Neural cell (in vitro differentiated cells): ENCODE measurements at regions not wholly inside any gene's neighbourhood (a gene's known extent, or its start where the extent isn't known, plus 50 kb on each side); places are given as distances from the start of the nearest gene placed in this dataset.

Experiments used
- H2AFZ ChIP-seq: fragments of 200-600, 300-800 bp; sonication (generic), shearing (Covaris generic); 2 replicates; pipeline ENCODE4 v1.6.0; 2014; ENCODE audit warnings: low read depth, mild to moderate bottlenecking, antibody characterized with exemption, low read length, moderate library complexity
- H3F3A ChIP-seq: fragments of 200-600 bp; shearing (Covaris generic); 2 replicates; pipeline ENCODE4 v1.6.1; 2016; ENCODE audit warnings: mild to moderate bottlenecking, moderate library complexity, mixed read lengths, antibody characterized with exemption, low read length; ENCODE audit not compliant: insufficient read depth, poor library complexity, severe bottlenecking
- H3K27ac ChIP-seq: fragments of 200-600, 300-800 bp; sonication (generic), shearing (Covaris generic); 2 replicates; pipeline ENCODE4 v1.5.1; 2014; ENCODE audit warnings: mild to moderate bottlenecking, low read length, moderate library complexity
- H3K27me3 ChIP-seq: fragments of 300-800, 200-600 bp; sonication (generic), shearing (Covaris generic); 2 replicates; pipeline ENCODE4 v1.6.0; 2014; ENCODE audit warnings: mild to moderate bottlenecking, low read depth, low read length, moderate library complexity; ENCODE audit not compliant: insufficient read depth
- H3K36me3 ChIP-seq: fragments of 300-800, 200-600 bp; sonication (generic), shearing (Covaris generic); 2 replicates; pipeline ENCODE4 v1.5.1; 2014; ENCODE audit warnings: mild to moderate bottlenecking, antibody characterized with exemption, low read length, moderate library complexity; ENCODE audit not compliant: insufficient read depth
- H3K4me2 ChIP-seq: fragments of 300-800, 200-600 bp; sonication (generic), shearing (Covaris generic); 2 replicates; pipeline ENCODE4 v1.6.0; 2014; ENCODE audit warnings: mild to moderate bottlenecking, low read length
- H3K4me3 ChIP-seq: fragments of 300-800, 200-600 bp; sonication (generic), shearing (Covaris generic); 2 replicates; pipeline ENCODE4 v1.5.1; 2014; ENCODE audit warnings: mild to moderate bottlenecking, low read length, moderate library complexity
- H3K79me2 ChIP-seq: fragments of 200-600 bp; shearing (Covaris generic); replicated peaks from 2 replicates; pipeline ENCODE4 v1.6.0; 2014; ENCODE audit warnings: mild to moderate bottlenecking, low read length, moderate library complexity; ENCODE audit not compliant: insufficient read depth
- H3K9ac ChIP-seq: fragments of 300-800, 200-600 bp; sonication (generic), shearing (Covaris generic); 2 replicates; pipeline ENCODE4 v1.6.1; 2016; ENCODE audit warnings: mild to moderate bottlenecking, low read length, mixed read lengths
- H3K9me2 ChIP-seq: fragments of 200-600 bp; shearing (Covaris generic); 2 replicates; pipeline ENCODE4 v1.6.1; 2016; ENCODE audit warnings: mild to moderate bottlenecking, low read length, mixed read lengths; ENCODE audit not compliant: insufficient read depth
- H3K9me3 ChIP-seq: fragments of 200-600, 300-800 bp; sonication (generic), shearing (Covaris generic); 2 replicates; pipeline ENCODE4 v1.6.1; 2016; ENCODE audit warnings: mild to moderate bottlenecking, mixed run types, low read length, moderate library complexity, mixed read lengths
- H4K20me1 ChIP-seq: fragments of 200-600 bp; shearing (Covaris generic); 2 replicates; pipeline ENCODE4 v1.6.1; 2016; ENCODE audit warnings: mild to moderate bottlenecking, mixed run types; ENCODE audit not compliant: insufficient read depth
- CTCF ChIP-seq: fragments of 450-650 bp; IDR thresholded peaks from 2 replicates; pipeline ENCODE4 v1.5.1; 2014; ENCODE audit warnings: antibody characterized with exemption, mild to moderate bottlenecking, moderate library complexity; ENCODE audit not compliant: poor library complexity, severe bottlenecking
- EP300 ChIP-seq: fragments of 450-650 bp; conservative IDR thresholded peaks from 2 replicates; pipeline ENCODE4 v1.6.1; 2014; ENCODE audit warnings: antibody characterized with exemption, mild to moderate bottlenecking, moderate library complexity; ENCODE audit not compliant: poor library complexity, severe bottlenecking
- EZH2 ChIP-seq: fragments of 200-600, 300-800 bp; shearing (Covaris generic), sonication (generic); IDR thresholded peaks from 2 replicates; pipeline ENCODE4 v1.6.1; 2014; ENCODE audit warnings: antibody characterized with exemption, low read length, borderline replicate concordance, mild to moderate bottlenecking; ENCODE audit not compliant: insufficient read depth, poor library complexity, severe bottlenecking
- MXI1 ChIP-seq: fragments of 450-650 bp; conservative IDR thresholded peaks from 2 replicates; pipeline ENCODE4 v1.6.1; 2014; ENCODE audit warnings: antibody characterized with exemption, mild to moderate bottlenecking; ENCODE audit not compliant: poor library complexity, severe bottlenecking
- POLR2AphosphoS5 ChIP-seq: IDR thresholded peaks from 2 replicates; pipeline ENCODE4 v1.6.1; 2012
- RAD21 ChIP-seq: fragments of 450-650 bp; conservative IDR thresholded peaks from 2 replicates; pipeline ENCODE4 v1.6.1; 2014; ENCODE audit warnings: antibody characterized with exemption, mild to moderate bottlenecking, moderate library complexity
- REST ChIP-seq: IDR thresholded peaks from 2 replicates; pipeline ENCODE4 v1.6.1; 2012; ENCODE audit warnings: borderline replicate concordance
- SMC3 ChIP-seq: fragments of 450-650 bp; conservative IDR thresholded peaks from 2 replicates; pipeline ENCODE4 v1.6.1; 2014; ENCODE audit warnings: antibody characterized with exemption, mild to moderate bottlenecking, moderate library complexity; ENCODE audit not compliant: poor library complexity
- TAF1 ChIP-seq: IDR thresholded peaks from 2 replicates; pipeline ENCODE4 v1.6.1; 2012; ENCODE audit warnings: low read depth

GRCh38 chr6:54695815-54696214 lies 150.8 kb upstream of the FAM83B start:
- TF ChIP-seq REST (no peak), SMC3 (no peak), EP300 (no peak), MXI1 (no peak), EZH2 (no peak), CTCF (no peak), RAD21 (no peak), POLR2AphosphoS5 (no peak), TAF1 (no peak)
- Histone ChIP-seq H3K9me3 (no peaks in the 10 kb centered on the region), H3K79me2 (no peaks in the 10 kb centered on the region), H4K20me1 (no peaks in the 10 kb centered on the region), H3K36me3 (no peaks in the 10 kb centered on the region), H3K4me2 (no peak overlapping the region), H3K9me2 (no peaks in the 10 kb centered on the region), H3K27me3 (no peaks in the 10 kb centered on the region), H3F3A (no peaks in the 10 kb centered on the region), H3K9ac (no peak overlapping the region), H2AFZ (no peak overlapping the region), H3K27ac (no peak overlapping the region), H3K4me3 (no peak overlapping the region)

- no peaks in the 10 kb centered on the region for H3F3A ChIP-seq
- H3K27ac ChIP-seq = no peak overlapping the region
- H3K9me2 ChIP-seq = no peaks in the 10 kb centered on the region
- H3K9me3 ChIP-seq = no peaks in the 10 kb centered on the region
- no peak overlapping the region for H3K9ac ChIP-seq
- no peak for TF ChIP-seq CTCF
- TF ChIP-seq EP300 = no peak
- no peak for TF ChIP-seq POLR2AphosphoS5
- no peaks in the 10 kb centered on the region for H3K36me3 ChIP-seq
- H3K79me2 ChIP-seq = no peaks in the 10 kb centered on the region
- no peak overlapping the region for H3K4me2 ChIP-seq
- H2AFZ ChIP-seq = no peak overlapping the region
- no peaks in the 10 kb centered on the region for H3K27me3 ChIP-seq
- no peaks in the 10 kb centered on the region for H4K20me1 ChIP-seq
- no peak overlapping the region for H3K4me3 ChIP-seq
Observed at GRCh38 chr6:54697424-54697823, 149.1 kb upstream of the FAM83B start.
